NCI-H1436 treated with DMSO at 0.1 percent for 48 hours (cell line): ENCODE measurements at regions not wholly inside any gene's neighbourhood (a gene's known extent, or its start where the extent isn't known, plus 50 kb on each side); places are given as distances from the start of the nearest gene placed in this dataset.

Experiments
- DNase-seq: peaks from one replicate; lab custom pipeline; 2025; lab: John Stamatoyannopoulos, UW

GRCh38 chr1:194338241-194338948 lies 1152.0 kb upstream of the B3GALT2 start:
- DNase-seq: no peak

- DNase-seq: no peak
Observed at GRCh38 chr1:194333240-194333639, 1146.8 kb upstream of the B3GALT2 start.

GRCh38 chr1:194331758-194332157 lies 1145.3 kb upstream of the B3GALT2 start:
- no peak for DNase-seq

- DNase-seq: no peak
Observed at GRCh38 chr1:194322751-194323150, 1136.3 kb upstream of the B3GALT2 start.

GRCh38 chr1:194318790-194319280 lies 1132.4 kb upstream of the B3GALT2 start:
- DNase-seq: no peak

GRCh38 chr1:194309697-194310096 lies 1123.3 kb upstream of the B3GALT2 start:
- DNase-seq: no peak

- no peak for DNase-seq
Observed at GRCh38 chr1:194309269-194309668, 1122.9 kb upstream of the B3GALT2 start.

- DNase-seq: no peak
Observed at GRCh38 chr1:194300776-194301175, 1114.4 kb upstream of the B3GALT2 start.

- no peak for DNase-seq
Observed at GRCh38 chr1:194300340-194300739, 1113.9 kb upstream of the B3GALT2 start.

GRCh38 chr1:194298007-194298598 lies 1111.7 kb upstream of the B3GALT2 start:
- no peak for DNase-seq

- DNase-seq: no peak
Observed at GRCh38 chr1:194297094-194297493, 1110.7 kb upstream of the B3GALT2 start.

GRCh38 chr1:194296201-194296600 lies 1109.8 kb upstream of the B3GALT2 start:
- DNase-seq: no peak

GRCh38 chr1:194295685-194296084 lies 1109.3 kb upstream of the B3GALT2 start:
- no peak for DNase-seq

GRCh38 chr1:194293851-194294405 lies 1107.5 kb upstream of the B3GALT2 start:
- no peak for DNase-seq

- DNase-seq: no peak
Observed at GRCh38 chr1:194292966-194293365, 1106.6 kb upstream of the B3GALT2 start.

- DNase-seq: no peak
Observed at GRCh38 chr1:194289569-194290266, 1103.3 kb upstream of the B3GALT2 start.

- no peak for DNase-seq
Observed at GRCh38 chr1:194288238-194288637, 1101.8 kb upstream of the B3GALT2 start.

GRCh38 chr1:194281376-194281775 lies 1095.0 kb upstream of the B3GALT2 start:
- DNase-seq: no peak

- no peak for DNase-seq
Observed at GRCh38 chr1:194280463-194280862, 1094.0 kb upstream of the B3GALT2 start.

- DNase-seq: no peak
Observed at GRCh38 chr1:194279975-194280374, 1093.6 kb upstream of the B3GALT2 start.

- DNase-seq: no peak
Observed at GRCh38 chr1:194277927-194278326, 1091.5 kb upstream of the B3GALT2 start.

- DNase-seq: no peak
Observed at GRCh38 chr1:194273660-194274059, 1087.2 kb upstream of the B3GALT2 start.

- no peak for DNase-seq
Observed at GRCh38 chr1:194268839-194269238, 1082.4 kb upstream of the B3GALT2 start.
